OCI-LY7 (cell line): ENCODE measurements at regions not wholly inside any gene's neighbourhood (a gene's known extent, or its start where the extent isn't known, plus 50 kb on each side); places are given as distances from the start of the nearest gene placed in this dataset.

Source experiments
- EZH2phosphoT487 ChIP-seq: fragments of 200-600 bp; sonication (generic); IDR thresholded peaks from 2 replicates; pipeline ENCODE4 v1.6.1; 2018; ENCODE audit warnings: low read depth, borderline replicate concordance, mild to moderate bottlenecking, mixed run types, antibody characterized with exemption, low read length, moderate library complexity, mixed read lengths
- TF ChIP-seq, protein P1 (sequence below): fragments of 200-600 bp; sonication (generic); conservative IDR thresholded peaks from 2 replicates; pipeline ENCODE4 v1.5.1; 2014; ENCODE audit warnings: mild to moderate bottlenecking, antibody characterized with exemption, low read length, moderate library complexity, mixed read lengths

GRCh38 chr22:48138427-48138826 is 1376.0 kb downstream of the TBC1D22A start:
- TF ChIP-seq, protein P1, sequence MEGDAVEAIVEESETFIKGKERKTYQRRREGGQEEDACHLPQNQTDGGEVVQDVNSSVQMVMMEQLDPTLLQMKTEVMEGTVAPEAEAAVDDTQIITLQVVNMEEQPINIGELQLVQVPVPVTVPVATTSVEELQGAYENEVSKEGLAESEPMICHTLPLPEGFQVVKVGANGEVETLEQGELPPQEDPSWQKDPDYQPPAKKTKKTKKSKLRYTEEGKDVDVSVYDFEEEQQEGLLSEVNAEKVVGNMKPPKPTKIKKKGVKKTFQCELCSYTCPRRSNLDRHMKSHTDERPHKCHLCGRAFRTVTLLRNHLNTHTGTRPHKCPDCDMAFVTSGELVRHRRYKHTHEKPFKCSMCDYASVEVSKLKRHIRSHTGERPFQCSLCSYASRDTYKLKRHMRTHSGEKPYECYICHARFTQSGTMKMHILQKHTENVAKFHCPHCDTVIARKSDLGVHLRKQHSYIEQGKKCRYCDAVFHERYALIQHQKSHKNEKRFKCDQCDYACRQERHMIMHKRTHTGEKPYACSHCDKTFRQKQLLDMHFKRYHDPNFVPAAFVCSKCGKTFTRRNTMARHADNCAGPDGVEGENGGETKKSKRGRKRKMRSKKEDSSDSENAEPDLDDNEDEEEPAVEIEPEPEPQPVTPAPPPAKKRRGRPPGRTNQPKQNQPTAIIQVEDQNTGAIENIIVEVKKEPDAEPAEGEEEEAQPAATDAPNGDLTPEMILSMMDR, result no peak
- no peak for TF ChIP-seq EZH2phosphoT487
